Parathyroid adenoma (tissue), 2 donors: ENCODE measurements at regions not wholly inside any gene's neighbourhood (a gene's known extent, or its start where the extent isn't known, plus 50 kb on each side); places are given as distances from the start of the nearest gene placed in this dataset.

Experiments
- H2AFZ ChIP-seq: fragments of 300-600 bp; sonication (generic); one replicate; pipeline ENCODE4 v1.7.0; 2017; ENCODE audit warnings: antibody characterized with exemption, mild to moderate bottlenecking
- H3K27ac ChIP-seq: fragments of 300-600 bp; sonication (generic); one replicate; pipeline ENCODE4 v1.7.0; 2017
- H3K27me3 ChIP-seq: fragments of 300-600 bp; sonication (generic); one replicate; pipeline ENCODE4 v1.7.0; 2017; ENCODE audit warnings: low read length; ENCODE audit not compliant: control insufficient read depth, insufficient read depth
- H3K36me3 ChIP-seq: fragments of 300-600 bp; sonication (generic); one replicate; pipeline ENCODE4 v1.7.0; 2017; ENCODE audit warnings: low read length; ENCODE audit not compliant: control insufficient read depth, insufficient read depth
- H3K4me1 ChIP-seq: fragments of 300-600 bp; sonication (generic); one replicate; pipeline ENCODE4 v1.7.0; 2017; ENCODE audit warnings: control low read depth
- H3K4me2 ChIP-seq: fragments of 300-600 bp; sonication (generic); one replicate; pipeline ENCODE4 v1.7.0; 2017; ENCODE audit warnings: low read length
- H3K4me3 ChIP-seq: fragments of 300-600 bp; sonication (generic); one replicate; pipeline ENCODE4 v1.7.0; 2017; ENCODE audit warnings: low read depth, low read length
- H3K79me2 ChIP-seq: fragments of 300-600 bp; sonication (generic); one replicate; pipeline ENCODE4 v1.7.0; 2017; ENCODE audit warnings: control low read depth
- H3K9ac ChIP-seq: fragments of 300-600 bp; sonication (generic); one replicate; pipeline ENCODE4 v1.7.0; 2017; ENCODE audit warnings: mild to moderate bottlenecking
- H3K9me3 ChIP-seq: fragments of 300-600 bp; sonication (generic); one replicate; pipeline ENCODE4 v1.7.0; 2017; ENCODE audit warnings: low read length; ENCODE audit not compliant: control insufficient read depth
- CTCF ChIP-seq: fragments of 300-600 bp; sonication (generic); IDR thresholded peaks from one replicate; pipeline ENCODE4 v1.7.0; 2017; ENCODE audit warnings: antibody characterized with exemption, mild to moderate bottlenecking
- donor health status: primary hyperparathyroidism.

GRCh38 chr9:108668191-108668937 lies 187.4 kb downstream of the ACTL7B start:
- Histone ChIP-seq H3K27me3 (no peaks in the 10 kb centered on the region), H3K4me3 (no peak overlapping the region), H3K36me3 (no peaks in the 10 kb centered on the region), H3K27ac (no peak overlapping the region), H3K4me2 (no peak overlapping the region), H3K4me1 (no peaks in the 10 kb centered on the region), H3K79me2 (no peaks in the 10 kb centered on the region), H3K9ac (no peak overlapping the region), H2AFZ (no peak overlapping the region), H3K9me3 (no peaks in the 10 kb centered on the region)
- no peak for TF ChIP-seq CTCF

- Histone ChIP-seq H3K27ac (no peak overlapping the region), H3K9me3 (no peaks in the 10 kb centered on the region), H3K4me1 (no peaks in the 10 kb centered on the region), H3K79me2 (no peaks in the 10 kb centered on the region), H3K36me3 (no peaks in the 10 kb centered on the region), H3K4me2 (no peak overlapping the region), H3K9ac (no peak overlapping the region), H3K27me3 (no peaks in the 10 kb centered on the region), H3K4me3 (no peak overlapping the region), H2AFZ (no peak overlapping the region)
- TF ChIP-seq CTCF, result no peak
Measured at GRCh38 chr9:108666240-108666784, 189.5 kb downstream of the ACTL7B start.

- no peak overlapping the region for H3K27ac ChIP-seq
- H3K4me1 ChIP-seq, result no peaks in the 10 kb centered on the region
- no peak overlapping the region for H3K4me2 ChIP-seq
- no peaks in the 10 kb centered on the region for H3K79me2 ChIP-seq
- no peak overlapping the region for H2AFZ ChIP-seq
- no peak overlapping the region for H3K4me3 ChIP-seq
- no peaks in the 10 kb centered on the region for H3K27me3 ChIP-seq
- H3K9ac ChIP-seq, result no peak overlapping the region
- no peaks in the 10 kb centered on the region for H3K9me3 ChIP-seq
- TF ChIP-seq CTCF, result no peak
- H3K36me3 ChIP-seq, result no peaks in the 10 kb centered on the region
Measured at GRCh38 chr9:108665521-108666239, 190.1 kb downstream of the ACTL7B start.

GRCh38 chr9:108664309-108665255 lies 191.2 kb downstream of the ACTL7B start:
- Histone ChIP-seq H3K9ac (no peak overlapping the region), H3K79me2 (no peaks in the 10 kb centered on the region), H3K4me2 (no peak overlapping the region), H2AFZ (no peak overlapping the region), H3K27me3 (no peaks in the 10 kb centered on the region), H3K9me3 (no peaks in the 10 kb centered on the region), H3K4me1 (no peaks in the 10 kb centered on the region), H3K36me3 (no peaks in the 10 kb centered on the region), H3K4me3 (no peak overlapping the region), H3K27ac (no peak overlapping the region)
- no peak for TF ChIP-seq CTCF
